ENCODE measurements at regions not wholly inside any gene's neighbourhood (a gene's known extent, or its start where the extent isn't known, plus 50 kb on each side); places are given as distances from the start of the nearest gene placed in this dataset.

DNA sequence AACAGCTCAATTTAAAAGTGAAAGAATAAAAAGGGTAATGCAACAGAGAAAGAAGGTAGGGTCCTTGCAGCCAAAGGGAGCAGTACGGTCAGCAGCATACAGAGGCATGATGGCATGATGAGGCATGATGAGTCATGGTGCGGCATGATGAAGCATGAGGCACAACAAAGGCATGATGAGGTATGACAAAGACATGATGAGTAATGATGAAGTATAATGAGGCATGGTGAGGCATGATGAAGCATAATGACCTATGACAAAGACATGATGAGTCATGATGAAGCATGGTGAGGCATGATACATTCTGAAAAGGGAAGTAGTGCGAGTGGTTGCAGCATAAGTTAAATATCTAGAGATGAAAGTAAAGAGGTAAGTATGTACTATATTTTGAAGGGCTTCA is 673.2 kb downstream of the TMEM182 start:
- intact Hi-C loops (cut with DNase I), result no loop called here
- ATAC-seq (no peak), DNase-seq (ENCODE audit: low spot score) (no peak)

DNA sequence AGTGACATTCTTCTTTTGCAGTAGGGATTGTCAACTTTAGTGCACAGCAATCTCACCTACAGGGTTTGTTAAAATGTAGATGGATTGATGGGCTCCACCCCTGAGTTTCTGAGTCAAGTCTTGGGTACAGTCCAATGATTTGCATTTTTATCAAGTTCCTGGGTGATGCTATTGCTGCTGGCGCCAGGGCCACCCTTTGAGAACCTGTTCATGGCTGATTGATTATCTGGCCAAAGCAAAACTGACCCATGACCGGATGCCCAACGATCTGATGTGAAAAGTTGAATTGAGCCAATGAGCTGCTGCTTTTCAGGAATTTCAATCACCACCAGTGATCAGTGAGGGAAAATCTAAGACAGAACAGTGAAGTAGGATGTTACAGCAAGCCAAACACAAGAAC is 675.3 kb downstream of the TMEM182 start:
- no peak for ATAC-seq
- intact Hi-C loops (cut with DNase I), result no loop called here

DNA sequence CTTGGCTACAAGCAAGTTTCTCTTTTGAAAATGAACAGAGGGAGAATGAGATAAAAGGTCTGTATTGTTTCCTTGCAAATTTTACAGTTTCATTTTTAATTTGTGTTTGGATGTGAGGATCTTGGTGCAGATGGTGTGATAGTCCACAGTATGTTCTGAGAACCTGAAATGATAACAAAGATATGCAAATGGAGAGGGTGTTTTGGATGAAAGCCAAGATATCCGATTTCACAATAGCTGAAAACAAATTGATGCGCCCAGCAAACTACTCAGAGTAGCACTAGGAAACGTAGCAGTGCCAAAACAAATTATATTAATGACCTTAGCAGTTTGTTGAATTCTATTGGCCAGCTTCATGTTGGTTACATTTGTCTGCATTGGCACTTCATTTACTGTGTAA is 683.5 kb downstream of the TMEM182 start:
- no peak for DNase-seq (ENCODE audit: low spot score)
- intact Hi-C loops (cut with DNase I), result no loop called here
- ATAC-seq, result no peak

More for the DNA sequence above, 675.3 kb downstream of the TMEM182 start:
- DNase-seq (ENCODE audit: low spot score), result no peak

DNA sequence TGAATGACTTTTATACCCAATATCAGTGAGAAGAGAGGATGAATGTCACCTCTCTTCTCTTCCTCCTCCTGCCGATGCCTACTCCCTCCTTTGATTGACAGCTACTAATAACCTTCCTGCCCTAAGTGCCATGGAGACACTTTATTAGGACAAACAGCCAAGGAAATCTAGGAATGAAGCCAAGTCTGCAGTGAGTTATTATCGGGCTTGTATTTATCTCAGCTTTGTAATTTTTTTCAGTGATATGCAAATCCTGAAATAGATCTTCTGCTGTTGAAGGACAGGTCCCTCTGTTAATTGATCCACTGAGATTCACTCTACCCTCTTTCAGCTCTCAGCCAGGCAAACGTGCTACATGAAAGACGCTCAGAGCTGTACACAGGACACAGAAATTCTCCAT is 686.7 kb downstream of the TMEM182 start:
- DNase-seq (ENCODE audit: low spot score), result no peak
- no peak for ATAC-seq
- intact Hi-C loops (cut with DNase I), result no loop called here

DNA sequence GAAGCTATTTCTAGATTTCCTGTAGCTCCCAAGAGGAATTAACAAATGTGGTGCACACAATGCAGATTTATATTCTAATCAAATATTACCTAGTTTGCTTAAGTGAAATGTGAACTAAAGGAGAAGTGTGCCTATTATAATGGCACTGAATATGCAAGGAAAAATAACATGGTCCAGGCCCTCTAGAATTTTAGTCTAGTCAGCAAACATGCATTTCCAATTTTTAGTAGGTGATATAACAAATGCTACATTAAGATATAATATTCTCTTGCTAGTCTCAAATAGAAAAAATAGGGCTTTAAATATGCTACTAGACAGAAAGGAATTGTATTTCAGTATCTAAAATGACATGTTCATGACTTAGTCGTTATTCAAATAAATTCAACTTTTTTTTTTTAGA is 689.5 kb downstream of the TMEM182 start:
- ATAC-seq (no peak), DNase-seq (ENCODE audit: low spot score) (no peak)
- intact Hi-C loops (cut with DNase I), result no loop called here

DNA sequence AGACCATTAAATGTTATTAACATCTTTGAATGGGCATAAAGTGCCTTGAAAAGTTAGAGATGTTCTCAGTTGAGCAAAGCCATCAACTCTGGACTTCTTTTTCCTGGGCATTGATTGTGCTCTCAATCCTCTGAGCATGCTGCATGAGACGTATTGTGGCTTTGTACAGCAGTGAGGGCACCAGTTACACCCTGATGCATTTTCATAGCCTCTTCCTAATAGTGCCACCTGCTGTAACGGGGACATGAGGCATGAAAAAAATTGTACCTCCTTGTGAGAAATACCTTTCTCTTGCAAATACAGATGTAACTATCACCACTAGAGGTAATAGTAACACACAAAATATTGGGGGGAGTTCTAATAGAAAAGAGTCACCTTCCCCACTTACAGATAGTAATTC is 697.5 kb downstream of the TMEM182 start:
- ATAC-seq (no peak), DNase-seq (ENCODE audit: low spot score) (no peak)
- intact Hi-C loops (cut with DNase I), result no loop called here

DNA sequence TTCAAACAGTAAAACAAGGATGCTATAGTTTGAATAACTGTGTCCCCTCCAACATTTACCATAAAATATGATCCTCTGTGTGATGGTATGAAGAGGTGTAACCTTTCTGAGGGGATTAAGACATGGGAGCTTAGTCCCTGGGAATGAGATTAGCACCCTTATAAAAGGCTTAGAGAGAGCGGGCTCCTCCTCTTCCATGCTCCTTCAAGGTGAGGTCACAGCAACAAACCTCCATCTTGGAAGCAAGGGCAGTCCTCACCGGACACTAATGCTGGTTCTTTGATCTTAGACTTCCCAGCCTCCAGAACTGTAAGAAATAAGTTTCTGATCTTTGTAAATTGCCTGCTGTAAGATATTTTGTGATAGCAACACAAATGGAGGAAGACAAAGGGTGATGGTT is 700.3 kb downstream of the TMEM182 start:
- intact Hi-C loops (cut with DNase I), result no loop called here
- ATAC-seq (no peak), DNase-seq (ENCODE audit: low spot score) (no peak)

DNA sequence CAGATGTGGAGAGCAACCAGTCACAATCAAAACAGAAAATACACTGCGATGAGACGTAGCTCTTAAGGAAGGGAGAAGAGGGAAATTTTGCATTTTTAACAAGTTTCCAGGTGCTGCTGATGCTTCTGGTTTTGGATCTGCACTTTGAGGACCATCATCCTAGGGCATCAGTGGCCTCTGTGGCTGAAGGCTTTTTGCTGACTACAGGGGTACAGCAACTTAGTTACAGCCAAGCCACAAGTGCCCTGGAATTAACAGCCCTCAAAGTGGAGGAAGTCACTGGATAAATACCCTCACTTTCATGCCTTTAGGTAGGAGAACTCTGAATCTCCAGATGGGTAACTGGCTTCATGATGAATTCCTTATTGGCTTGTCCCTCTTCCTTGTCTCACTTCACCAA is 700.9 kb downstream of the TMEM182 start:
- ATAC-seq, result no peak
- DNase-seq (ENCODE audit: low spot score), result no peak
- intact Hi-C loops (cut with DNase I), result no loop called here

DNA sequence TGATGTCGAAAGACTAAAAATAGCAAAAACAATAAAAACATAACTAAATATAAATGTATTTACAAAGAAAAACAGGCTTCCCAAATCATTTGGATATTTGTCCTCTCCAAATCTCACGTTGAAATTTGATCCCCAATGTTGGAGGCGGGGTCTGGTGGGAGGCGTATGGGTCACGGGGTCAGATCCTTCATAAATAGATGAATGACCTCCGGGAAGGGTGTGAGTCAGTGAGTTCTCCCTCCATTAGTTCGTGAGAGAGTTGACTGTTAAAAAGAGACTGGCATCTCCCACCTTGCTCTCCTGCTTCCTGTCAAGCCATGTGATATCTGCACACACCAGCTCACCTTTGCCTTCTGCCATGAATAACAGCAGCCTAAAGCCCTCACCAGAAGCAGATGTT is 703.0 kb downstream of the TMEM182 start:
- ATAC-seq (no peak), DNase-seq (ENCODE audit: low spot score) (no peak)
- intact Hi-C loops (cut with DNase I), result no loop called here

DNA sequence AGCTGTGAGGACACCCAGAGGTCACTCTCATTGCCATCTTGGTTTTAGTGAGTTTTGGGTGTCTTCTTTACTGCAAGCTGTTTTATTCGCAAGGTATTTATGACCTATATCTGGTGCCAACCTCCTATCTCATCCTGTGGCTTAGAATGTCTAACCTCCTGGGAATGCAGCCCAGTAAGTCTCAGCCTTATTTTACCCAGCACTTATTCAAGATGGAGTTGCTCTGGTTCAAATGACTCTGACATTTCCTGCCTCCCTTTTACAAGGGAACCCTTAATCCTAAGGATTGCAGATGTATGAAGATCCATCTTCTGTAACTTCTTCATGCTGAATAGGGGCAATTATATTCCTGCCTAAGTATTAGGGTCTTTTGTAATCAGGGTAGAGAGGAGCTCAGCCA is 708.0 kb downstream of the TMEM182 start:
- intact Hi-C loops (cut with DNase I), result no loop called here
- ATAC-seq (no peak), DNase-seq (ENCODE audit: low spot score) (no peak)

DNA sequence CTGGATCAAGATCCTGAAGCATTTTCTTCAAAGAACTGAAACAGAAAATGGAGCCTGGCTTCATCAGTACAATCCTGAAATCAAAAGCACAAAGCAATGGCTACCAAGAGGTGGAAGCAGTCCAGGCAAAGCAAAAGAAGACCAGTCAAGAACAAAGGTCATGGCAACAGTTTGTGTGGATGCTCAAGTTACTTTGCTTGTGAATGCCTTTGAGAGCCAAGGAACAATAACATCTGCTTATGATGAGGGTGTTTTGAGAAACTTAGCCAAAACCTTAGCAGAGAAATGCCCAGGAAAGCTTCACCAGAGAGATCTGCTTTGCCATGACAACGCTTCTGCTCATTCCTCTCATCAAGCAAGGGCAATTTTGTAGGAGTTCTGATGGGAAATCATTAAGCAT is 723.1 kb downstream of the TMEM182 start:
- ATAC-seq, result no peak
- intact Hi-C loops (cut with DNase I), result loop anchor here (5.0 kb wide), 1 partner anchor 157 kb away; no protein-coding TSS in a partner anchor
- DNase-seq (ENCODE audit: low spot score), result no peak

DNA sequence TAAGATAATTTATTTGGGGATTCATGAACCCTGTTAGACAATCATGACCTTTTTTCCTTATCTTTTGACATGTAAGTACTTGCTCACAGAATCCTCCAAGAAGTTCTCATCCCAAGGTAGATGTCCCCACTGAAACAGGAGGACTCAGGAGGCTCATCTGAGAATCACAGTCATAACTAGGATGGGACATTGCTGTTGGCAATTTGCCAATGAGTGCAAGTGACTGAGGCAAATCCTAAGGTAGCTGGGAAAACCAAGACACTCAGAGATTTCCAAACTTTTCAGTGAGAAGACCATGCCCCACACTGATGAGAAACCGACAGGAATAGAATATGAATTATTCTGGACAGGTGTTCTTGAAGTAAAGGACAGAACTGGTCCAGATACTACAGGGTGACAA is 735.0 kb downstream of the TMEM182 start:
- ATAC-seq (no peak), DNase-seq (ENCODE audit: low spot score) (no peak)
- intact Hi-C loops (cut with DNase I), result no loop called here

DNA sequence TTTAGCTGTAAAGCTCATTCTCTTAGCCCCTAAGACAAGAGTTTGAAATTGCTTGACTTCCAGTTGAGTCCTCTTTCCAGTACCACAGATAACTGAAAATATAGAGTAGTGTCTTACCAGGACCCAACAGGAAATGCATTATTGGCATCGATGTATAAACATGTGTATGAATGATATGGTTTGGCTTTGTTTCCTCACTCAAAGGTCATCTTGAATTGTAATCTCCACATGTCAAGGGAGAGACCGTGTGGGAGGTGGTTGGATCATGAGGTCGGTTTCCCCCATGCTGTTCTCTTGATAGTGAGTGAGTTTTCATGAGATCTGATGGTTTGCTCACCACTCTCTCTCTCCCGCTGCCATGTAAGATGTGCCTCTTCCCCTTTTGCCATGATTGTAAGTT is 745.0 kb downstream of the TMEM182 start:
- DNase-seq (ENCODE audit: low spot score) (no peak), ATAC-seq (no peak)
- intact Hi-C loops (cut with DNase I), result loop anchor here (2.0 kb wide), 1 partner anchor 60 kb away; no protein-coding TSS in a partner anchor

DNA sequence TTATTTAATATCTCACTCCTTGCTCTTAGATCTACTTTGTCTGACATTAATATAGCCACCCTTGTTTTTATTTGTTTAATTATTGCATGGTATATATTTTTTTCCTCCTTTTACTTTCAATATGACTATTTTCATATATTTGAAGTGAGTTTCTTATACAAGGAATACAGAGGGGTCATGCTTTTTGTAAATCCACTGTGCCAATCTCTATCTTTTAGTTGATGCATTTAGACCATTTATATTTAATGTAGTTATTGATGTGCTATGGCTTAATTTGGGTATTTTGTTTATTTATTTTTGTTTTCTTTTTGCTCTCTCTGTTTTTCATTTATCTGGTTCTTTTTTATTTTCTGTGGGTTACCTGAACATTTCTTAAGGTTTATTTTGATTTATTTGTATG is 750.6 kb downstream of the TMEM182 start:
- no peak for DNase-seq (ENCODE audit: low spot score)
- intact Hi-C loops (cut with DNase I), result no loop called here
- no peak for ATAC-seq

DNA sequence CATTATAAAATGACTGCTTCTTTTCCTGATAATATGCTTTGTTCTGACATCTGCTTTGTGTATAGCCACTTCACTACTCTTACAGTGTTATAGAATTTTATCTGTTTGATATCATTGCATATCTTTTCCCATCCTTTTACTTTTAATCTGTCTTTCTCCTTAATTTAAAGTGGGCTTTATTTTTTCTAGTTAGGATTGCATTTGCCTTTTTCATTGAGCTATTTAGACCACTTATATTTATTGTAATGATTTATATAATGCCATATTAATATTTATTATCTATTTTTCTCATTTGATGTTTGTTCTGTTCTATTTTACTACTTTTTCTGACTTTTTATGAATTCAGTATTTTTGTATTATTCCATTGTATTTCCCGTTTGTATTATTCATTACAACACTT is 758.7 kb downstream of the TMEM182 start:
- intact Hi-C loops (cut with DNase I), result no loop called here
- no peak for DNase-seq (ENCODE audit: low spot score)

DNA sequence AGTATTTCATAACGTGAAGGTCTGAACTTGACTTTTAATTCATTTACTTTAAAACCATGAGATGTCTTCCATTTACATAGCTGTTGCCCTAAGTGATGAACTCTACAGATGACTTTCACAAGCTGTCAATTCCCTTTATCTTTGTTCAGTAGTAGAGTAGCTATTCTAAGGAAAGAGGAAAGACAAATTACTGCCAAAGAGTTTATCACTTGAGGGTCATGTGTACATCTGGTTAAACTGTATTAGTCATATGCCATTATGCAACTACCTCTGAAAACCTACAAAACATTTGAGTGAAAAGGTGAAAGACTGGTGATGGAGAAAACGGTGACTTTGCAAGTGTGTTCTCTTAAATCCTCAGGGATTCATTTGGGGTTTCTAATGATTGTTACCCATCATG is 763.9 kb downstream of the TMEM182 start:
- ATAC-seq, result no peak

More for the DNA sequence above, 758.7 kb downstream of the TMEM182 start:
- no peak for ATAC-seq

DNA sequence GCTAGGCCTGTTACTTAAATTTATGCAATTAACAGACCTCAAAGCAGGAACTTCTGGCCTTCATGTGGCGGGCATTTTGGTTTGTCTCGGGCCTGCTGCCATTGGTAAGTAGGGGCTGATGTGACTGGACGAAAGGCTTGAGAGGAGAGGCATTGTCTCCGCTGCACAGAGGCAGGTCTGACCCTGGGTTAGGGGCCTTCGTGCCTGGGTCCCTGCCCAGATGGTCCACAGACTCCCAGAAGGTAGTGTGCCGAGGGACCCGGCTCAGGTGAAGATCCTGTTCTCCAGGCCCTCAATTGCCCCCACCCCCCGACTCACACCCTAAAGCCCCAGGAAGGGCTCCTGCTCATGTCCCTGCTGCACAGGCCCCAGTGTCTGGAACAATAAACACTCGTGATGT is 764.9 kb downstream of the TMEM182 start:
- no peak for ATAC-seq
- intact Hi-C loops (cut with DNase I), result no loop called here

More for the DNA sequence above, 763.9 kb downstream of the TMEM182 start:
- intact Hi-C loops (cut with DNase I), result no loop called here
- DNase-seq (ENCODE audit: low spot score), result no peak

DNA sequence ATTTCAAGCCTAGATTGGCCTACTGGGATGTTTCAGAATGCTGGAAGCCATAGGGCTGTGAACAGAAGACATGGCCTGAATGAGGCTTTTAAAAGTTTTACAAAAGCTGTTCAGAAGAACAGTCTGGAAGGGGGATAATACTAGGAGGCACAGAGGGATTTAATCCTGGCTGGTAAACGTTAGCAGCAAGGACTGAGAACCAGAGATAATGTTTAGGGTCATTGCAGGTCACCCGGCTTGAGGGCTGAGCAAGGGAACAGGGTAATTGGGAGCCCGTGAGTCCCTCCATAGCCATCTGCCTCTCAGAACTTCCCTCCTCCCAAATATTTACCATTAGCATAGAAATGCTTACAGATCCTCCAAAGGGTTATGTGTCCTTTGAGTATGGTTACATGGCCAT is 765.4 kb downstream of the TMEM182 start:
- no peak for DNase-seq (ENCODE audit: low spot score)
- ATAC-seq, result no peak
- intact Hi-C loops (cut with DNase I), result no loop called here

More for the DNA sequence above, 764.9 kb downstream of the TMEM182 start:
- no peak for DNase-seq (ENCODE audit: low spot score)

DNA sequence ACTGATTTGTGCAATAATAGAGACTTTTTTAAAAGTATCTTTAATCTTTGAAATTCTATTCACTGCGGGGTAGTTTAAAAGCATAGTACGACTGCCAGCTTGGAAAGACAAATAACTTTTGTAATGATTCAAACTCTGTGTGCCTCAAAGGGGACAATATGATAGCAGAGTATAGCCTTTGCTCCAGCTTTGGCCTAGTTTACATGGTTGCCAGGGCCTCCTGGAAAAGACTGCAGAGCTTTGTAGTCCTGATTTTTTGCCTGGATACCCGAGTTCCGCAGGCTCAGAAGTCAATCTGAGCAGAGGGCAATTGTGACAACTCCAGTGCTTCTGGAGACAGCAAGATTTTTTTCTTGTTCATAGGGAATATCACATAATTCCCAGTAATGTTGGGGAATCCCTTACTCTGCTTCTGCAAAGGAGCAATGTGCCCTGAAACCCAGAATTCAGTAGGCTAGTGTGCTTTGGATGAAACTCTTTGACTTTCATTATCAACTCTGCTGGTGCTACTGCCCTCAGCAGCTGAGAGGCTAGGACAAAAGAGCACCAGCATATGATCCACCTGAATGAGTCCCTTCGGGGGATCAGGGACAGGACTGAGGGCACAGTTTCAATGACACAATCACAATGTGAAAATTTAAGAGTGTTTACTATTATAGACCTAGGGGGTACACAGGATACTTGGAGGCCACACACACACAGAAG is 768.1 kb downstream of the TMEM182 start:
- intact Hi-C loops (cut with DNase I), result no loop called here
- no peak for DNase-seq (ENCODE audit: low spot score)

DNA sequence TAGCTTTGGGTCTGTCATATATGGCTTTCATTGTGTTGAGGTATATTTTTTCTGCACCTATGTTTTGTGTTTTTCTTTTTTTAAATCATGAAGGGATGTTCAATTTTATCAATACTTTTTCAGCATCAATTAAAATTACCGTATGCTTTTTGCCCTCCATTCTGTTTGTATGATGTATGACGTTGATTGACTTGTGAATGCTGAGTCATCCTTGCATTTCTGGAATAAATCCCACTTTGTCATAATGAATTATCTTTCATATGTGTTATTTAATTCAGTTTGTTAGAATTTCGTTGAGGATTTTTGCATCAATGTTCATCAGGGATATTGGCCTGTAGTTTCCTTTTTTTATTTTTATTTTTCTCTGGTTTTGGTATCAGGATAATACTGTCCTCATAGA is 790.9 kb downstream of the TMEM182 start:
- intact Hi-C loops (cut with DNase I), result no loop called here
- DNase-seq (ENCODE audit: low spot score) (no peak), ATAC-seq (no peak)

More for the DNA sequence above, 768.1 kb downstream of the TMEM182 start:
- ATAC-seq, result no peak

DNA sequence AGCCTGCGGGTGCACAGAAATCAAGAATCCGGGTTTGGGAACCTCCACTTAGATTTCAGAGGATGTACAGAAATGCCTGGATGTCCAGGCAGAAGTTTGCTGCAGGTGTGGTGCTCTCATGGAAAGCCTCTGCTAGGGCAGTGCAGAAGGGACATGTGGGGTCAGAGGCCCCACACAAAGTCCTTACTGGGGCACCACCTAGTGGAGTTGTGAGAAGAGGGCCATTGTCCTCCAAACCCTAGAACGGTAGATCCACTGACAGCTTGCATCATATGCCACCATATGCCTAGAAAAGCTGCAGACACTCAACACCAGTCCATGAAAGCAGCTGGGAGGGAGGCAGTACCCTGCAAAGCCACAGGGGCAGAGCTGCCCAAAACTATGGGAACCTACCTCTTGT is 833.0 kb downstream of the TMEM182 start:
- ATAC-seq, result no peak
- DNase-seq (ENCODE audit: low spot score), result no peak
- intact Hi-C loops (cut with DNase I), result no loop called here
